ENCODE measurements at regions not wholly inside any gene's neighbourhood (a gene's known extent, or its start where the extent isn't known, plus 50 kb on each side); places are given as distances from the start of the nearest gene placed in this dataset.

- TF ChIP-seq CTCF (IDR thresholded peaks at IDR 0.05; ENCODE audit: low read depth, low read length) (no peak), EZH2phosphoT487 (IDR thresholded peaks at IDR 0.05; ENCODE audit: low read depth) (no peak)
Observed at GRCh38 chr3:36259580-36259979, 120.7 kb upstream of the STAC start.

Measured in OCI-LY3 (cell line).